GM19328 (cell line): ENCODE measurements at regions not wholly inside any gene's neighbourhood (a gene's known extent, or its start where the extent isn't known, plus 50 kb on each side); places are given as distances from the start of the nearest gene placed in this dataset.

ENCODE experiments used
- ATAC-seq: cut with Tn5 transposase; IDR thresholded peaks from one replicate; pipeline ENCODE4 v1.9.1; 2021; ENCODE audit warnings: mild to moderate bottlenecking, moderate library complexity; ENCODE audit not compliant: unreplicated experiment

DNA sequence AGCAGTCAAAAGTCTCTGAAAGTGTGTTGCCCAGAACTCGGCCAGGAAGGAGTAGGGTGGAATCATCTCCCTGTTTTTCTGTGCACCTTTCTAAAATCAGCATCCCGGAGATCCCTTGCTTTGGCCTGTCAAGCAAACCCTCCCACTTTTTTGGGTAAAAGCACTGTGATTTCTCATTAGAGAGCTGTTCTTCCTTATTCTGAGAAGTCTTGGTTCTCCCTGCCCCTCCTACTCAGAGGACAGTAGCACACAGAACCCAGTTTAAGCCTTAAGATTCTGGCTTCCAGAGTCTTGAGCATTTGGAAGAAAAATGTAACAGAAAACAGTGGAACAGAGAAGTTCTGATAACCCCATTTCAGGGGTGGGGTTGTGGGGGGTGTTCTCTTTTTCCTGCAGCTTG, 52.6 kb upstream of the KATNAL1 start:
- no peak for ATAC-seq

DNA sequence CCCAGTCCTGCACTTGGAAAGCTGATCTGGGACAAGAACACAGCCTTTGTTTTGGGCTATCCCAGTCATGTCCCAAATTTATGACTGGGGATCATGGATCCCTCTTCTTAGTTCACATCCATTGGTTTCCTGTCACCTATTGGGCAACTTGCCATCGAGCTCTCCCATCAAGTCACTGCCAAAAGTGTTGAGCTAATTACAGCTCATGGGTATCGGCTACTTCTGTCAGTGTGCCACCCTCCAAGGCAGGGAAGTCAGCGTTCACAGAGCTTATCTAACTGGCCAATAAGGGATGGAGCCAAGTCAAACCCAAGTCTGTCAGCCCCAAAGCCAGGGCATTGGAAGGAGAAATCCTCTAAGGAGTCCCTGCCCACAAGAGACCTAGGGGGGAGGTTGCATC, 53.2 kb upstream of the KATNAL1 start:
- ATAC-seq = no peak

GRCh38 chr13:30362005-30362788, 54.8 kb upstream of the KATNAL1 start:
- ATAC-seq = no peak

- ATAC-seq = no peak
These were observed 55.5 kb upstream of the KATNAL1 start for GRCh38 chr13:30362869-30363268.

GRCh38 chr13:30363725-30364124, 56.4 kb upstream of the KATNAL1 start:
- no peak for ATAC-seq

DNA sequence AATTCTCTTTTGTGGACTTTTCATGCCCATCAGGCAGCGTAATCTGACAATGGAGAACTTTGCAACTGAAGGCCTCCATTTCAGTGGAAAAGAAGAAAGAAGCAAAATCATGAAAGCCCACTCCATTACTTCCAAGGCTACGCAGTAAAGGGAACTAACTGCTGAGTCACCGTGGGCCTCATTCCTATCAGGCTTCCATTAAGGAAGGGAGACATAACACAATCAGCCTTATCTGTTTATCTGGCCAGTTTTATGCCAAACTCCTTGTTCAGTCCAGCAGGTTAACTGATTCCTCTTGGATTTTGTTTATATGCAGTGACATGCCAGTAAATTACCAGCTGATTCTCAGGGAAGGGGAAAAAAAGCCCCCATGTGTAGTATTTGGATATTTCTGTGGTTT, 56.8 kb upstream of the KATNAL1 start:
- ATAC-seq = no peak

DNA sequence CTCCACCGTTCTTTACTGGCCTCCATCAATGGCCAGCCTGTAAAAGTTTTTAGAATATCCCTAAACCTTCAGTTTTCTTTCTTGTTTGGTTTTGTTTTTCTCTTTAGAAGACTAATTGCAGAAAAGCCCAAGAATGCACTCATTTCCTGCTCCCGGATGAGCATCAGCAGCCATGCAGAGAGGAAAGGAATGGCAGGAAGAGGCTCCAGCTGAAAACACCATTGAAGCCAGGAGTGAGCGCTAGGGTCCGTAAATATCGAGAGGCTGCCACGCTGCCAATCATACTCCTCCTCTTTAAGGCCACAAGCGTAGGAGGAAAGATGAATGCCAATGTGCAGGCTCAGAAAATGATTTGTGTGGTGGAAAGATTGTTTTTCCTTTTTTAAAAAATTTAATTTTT, 57.4 kb upstream of the UBE2L5 start:
- no peak for ATAC-seq

- ATAC-seq = no peak
These were observed 56.2 kb upstream of the UBE2L5 start for GRCh38 chr13:30366088-30366487.

DNA sequence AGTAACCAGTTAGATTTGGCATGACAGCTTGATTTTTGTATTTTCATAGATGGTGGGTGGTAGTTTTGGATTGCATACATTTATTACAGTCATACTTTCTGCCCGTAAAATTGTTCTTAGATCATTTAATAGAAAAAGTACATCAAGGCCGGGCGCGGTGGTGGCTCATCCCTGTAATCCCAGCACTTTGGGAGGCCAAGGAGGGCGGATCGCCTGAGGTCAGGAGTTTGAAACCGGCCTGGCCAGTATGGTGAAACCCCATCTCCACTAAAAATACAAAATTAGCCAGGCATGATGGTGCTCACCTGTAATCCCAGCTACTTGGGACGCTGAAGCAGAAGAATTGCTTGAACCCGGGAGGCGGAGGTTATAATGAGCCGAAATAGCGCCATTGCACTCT, 55.0 kb upstream of the UBE2L5 start:
- no peak for ATAC-seq

GRCh38 chr13:30370146-30370545, 52.1 kb upstream of the UBE2L5 start:
- ATAC-seq = no peak

GRCh38 chr13:30370916-30371521, 51.3 kb upstream of the UBE2L5 start:
- no peak for ATAC-seq

- peak; percentile 71 for ATAC-seq
These were observed 50.5 kb upstream of the UBE2L5 start for GRCh38 chr13:30371649-30372265.
